GM18517 (cell line): ENCODE measurements at regions not wholly inside any gene's neighbourhood (a gene's known extent, or its start where the extent isn't known, plus 50 kb on each side); places are given as distances from the start of the nearest gene placed in this dataset.

ENCODE experiments used
- ATAC-seq: cut with Tn5 transposase; IDR thresholded peaks from one replicate; pipeline ENCODE4 v1.9.1; 2021; ENCODE audit warnings: mild to moderate bottlenecking, moderate library complexity; ENCODE audit not compliant: unreplicated experiment

DNA sequence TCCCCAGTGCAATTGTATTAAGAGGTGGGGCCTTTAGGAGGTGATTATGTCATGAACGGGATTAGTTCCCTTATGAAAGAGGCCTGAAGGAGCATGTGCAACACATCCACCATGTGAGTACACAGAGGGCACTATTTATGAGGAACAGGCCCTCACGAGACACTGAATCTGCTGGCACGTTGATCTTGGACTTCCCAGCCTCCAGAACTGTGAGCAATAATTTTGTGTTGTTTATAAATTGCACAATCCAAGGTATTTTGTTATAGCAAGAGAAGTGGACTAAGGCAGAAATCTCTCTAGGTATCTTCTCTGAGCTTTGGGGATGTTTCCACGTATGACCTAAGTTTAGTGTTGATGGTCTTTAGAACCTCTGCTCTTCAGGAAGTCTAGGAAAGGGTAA, 149.3 kb upstream of the CBLB start:
- no peak for ATAC-seq

DNA sequence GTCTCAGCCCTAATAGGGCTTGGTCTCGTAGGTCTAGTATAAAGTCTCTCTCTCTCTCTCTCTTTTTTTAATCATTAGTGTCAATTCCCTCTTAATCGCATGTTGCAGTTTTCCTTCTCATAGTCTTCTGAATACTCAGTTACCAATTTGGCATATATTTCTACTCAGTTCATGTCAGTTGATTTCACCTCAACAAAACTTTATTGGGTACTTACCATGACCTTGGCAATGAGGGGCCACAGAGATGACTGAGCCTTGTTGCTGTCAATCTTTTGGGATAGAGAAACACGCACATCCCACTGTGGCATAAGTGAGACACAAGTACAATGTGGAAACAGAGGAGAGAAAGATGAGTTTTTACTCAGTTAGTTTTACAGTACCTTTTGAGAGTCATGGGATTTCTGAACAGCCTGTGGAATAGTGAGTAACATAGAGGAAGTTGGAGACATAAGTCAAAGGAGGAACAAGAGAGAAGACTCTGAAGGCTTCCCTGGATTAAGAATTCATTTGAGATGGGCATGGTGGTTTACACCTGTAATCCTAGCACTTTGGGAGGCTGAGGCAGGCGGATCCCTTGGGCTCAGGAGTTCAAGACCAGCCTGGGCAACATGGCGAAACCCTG, 150.2 kb upstream of the CBLB start:
- ATAC-seq = no peak

DNA sequence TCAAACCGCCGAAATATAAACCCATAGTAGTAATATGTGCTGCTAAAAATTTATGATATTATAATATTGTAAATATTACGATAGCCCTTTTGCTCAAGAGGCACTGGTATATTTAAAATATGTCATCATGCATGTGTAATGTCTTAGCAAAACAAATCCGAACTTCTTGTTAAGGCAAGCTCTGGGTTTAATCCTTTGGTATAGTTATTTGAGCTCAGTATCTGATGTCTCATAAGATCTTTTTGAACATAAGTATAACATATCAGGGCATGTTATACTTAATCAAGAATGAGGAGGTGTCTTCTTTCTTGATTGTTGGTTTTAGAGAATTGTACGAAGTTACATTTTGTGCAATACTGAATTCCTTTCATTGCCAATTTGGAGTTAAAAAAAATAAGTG, 154.1 kb upstream of the CBLB start:
- ATAC-seq = no peak

DNA sequence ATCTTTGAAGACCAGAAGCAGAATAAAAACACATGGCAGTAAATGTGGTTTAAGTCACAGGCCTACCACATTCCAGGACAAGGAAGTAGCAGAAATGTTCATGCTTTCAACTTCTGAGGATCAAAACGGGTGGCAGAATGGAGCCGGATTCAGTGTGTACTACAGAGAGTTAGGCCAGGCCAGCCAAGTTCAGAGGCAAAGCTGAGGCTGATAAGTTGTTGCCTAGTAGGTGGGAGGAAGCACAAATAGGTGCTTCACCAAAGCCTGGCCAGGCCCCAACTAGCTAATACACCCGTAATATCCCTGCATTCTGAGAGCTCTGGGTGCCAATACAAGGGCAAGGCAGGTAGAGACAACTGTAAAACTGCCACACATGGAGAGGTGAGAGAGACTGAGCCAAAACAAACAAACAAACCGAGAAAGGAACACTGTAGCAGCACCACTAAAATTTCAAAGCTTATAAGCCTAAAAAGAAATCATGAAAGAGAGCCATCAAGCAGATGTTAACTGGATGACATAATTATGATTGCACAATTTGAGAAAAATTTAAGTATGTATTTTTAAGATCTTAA, 156.4 kb upstream of the CBLB start:
- no peak for ATAC-seq

- no peak for ATAC-seq
Observed at GRCh38 chr3:106029954-106030626, 161.3 kb upstream of the CBLB start.

GRCh38 chr3:106030627-106030963, 161.8 kb upstream of the CBLB start:
- ATAC-seq = no peak

DNA sequence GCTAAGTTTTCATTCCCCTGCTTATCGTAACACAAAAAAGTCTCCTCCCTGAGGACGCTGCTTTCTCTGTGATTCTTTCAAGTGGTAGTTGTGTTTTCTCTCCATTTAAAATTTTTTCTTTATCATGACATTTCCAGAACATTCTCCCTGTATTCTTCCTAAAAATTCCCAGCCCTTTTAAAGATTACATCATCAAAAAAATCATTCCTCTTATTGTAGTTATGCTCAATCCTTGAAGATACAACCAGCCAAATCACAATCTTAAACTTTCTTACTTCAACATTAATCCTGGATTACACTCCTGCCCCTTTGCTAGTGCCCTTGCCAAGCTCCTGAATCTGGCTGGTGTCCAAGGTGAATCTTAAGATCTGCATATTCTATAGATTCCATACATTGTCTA, 163.7 kb upstream of the CBLB start:
- no peak for ATAC-seq

GRCh38 chr3:106033654-106034053, 164.8 kb upstream of the CBLB start:
- ATAC-seq = no peak

DNA sequence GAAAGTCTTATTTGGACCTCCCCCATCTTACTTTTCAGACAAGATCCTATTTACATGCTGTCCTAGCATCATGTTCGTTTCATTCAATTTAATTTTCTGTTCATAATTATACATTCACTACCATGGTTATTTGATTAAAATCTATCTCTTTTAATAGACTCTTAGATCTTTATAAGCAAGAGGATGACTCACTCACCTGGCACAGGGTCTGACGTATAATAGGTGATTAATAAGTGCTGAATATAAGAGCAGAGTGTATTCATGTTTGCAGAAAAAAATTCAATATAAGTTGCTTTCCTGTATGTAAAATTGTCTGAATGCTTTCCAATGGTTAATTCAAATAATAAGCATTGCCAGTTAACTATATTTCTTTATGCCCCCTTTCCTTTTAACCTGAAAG, 165.5 kb upstream of the CBLB start:
- ATAC-seq = no peak

- ATAC-seq = no peak
Observed at GRCh38 chr3:106035619-106036018, 166.8 kb upstream of the CBLB start.

DNA sequence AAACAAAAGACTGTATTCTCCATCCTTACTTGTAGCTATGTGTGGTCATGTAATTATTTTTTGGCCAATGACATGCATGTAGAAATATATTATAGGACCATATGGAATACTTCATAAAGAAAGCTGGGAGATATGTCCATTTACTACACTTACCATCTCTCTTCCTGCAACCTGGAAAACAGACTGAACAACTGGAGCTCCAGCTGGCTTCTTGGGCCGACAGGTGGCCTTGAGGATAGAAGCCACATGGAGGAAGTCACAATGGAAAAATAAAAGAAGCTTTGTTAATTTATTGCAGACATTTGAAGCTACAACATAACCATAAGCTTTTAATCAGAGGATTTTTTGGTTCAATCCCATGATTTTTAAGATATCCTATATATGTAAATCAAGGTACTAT, 167.9 kb upstream of the CBLB start:
- ATAC-seq = no peak

DNA sequence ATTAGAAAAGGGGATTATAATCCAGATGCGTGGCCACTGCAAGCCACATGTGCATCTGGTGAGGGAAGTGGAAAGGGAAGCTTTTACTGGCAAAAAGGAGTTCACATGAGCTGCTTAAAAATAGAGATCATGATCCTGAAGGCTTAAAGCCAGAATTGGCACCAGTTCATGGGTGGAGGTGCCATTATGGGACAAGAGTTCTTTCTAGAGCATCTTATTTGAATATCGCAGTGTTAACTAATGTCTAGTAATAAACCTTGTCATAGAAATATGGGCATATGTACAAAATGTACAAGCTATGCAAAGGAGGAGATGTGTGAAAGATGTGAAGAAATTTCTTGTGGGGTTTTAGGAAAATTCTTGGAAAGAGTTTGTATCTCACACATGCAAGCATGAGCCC, 178.4 kb upstream of the CBLB start:
- ATAC-seq = no peak

DNA sequence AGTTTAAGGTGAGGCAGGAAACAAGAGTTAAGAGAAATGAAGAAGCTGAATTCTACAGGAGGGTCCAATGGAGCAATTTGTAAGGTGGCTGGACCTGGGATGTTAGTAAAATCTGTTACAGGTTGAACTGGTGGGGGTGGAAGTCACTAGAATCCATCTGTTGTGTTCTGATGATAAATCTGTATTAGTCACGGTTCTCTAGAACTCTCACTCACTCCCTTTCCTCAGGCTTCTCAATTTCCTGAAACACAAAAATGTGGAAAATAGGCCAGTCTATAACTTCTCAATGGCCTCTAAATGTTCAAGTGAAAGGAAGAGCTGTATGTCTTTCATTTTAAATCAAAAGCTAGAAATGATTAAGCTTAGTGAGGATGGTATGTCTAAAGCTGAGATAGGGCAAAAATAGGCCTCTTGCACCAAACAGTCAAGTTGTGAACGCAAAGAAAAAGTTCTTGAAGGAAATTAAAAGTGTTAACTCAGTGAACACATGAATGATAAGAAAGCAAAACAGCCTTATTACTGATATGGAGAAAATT, 180.2 kb upstream of the CBLB start:
- ATAC-seq = no peak

- no peak for ATAC-seq
Observed at GRCh38 chr3:106049821-106050220, 181.0 kb upstream of the CBLB start.

- ATAC-seq = no peak
Observed at GRCh38 chr3:106056931-106057330, 188.1 kb upstream of the CBLB start.

DNA sequence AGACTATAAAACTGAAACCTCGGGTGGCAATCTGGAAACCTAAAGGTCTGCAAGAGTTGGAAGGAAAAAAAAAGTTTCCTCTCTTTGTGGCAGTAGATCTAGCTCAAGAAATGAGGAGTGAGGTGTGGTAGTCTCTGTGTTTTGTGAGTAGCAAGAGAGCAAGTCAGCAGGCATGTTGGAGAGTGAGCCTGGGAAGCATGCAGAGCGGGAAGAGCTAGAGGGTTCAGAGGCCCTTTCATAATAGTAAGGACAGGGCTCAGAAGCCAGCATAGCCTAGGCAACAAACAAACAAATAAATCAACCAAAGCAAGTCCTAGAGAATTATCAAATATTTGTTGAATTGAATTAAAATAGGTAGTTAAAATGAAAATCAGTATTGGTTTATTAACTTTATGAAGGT, 189.7 kb upstream of the CBLB start:
- ATAC-seq = no peak

DNA sequence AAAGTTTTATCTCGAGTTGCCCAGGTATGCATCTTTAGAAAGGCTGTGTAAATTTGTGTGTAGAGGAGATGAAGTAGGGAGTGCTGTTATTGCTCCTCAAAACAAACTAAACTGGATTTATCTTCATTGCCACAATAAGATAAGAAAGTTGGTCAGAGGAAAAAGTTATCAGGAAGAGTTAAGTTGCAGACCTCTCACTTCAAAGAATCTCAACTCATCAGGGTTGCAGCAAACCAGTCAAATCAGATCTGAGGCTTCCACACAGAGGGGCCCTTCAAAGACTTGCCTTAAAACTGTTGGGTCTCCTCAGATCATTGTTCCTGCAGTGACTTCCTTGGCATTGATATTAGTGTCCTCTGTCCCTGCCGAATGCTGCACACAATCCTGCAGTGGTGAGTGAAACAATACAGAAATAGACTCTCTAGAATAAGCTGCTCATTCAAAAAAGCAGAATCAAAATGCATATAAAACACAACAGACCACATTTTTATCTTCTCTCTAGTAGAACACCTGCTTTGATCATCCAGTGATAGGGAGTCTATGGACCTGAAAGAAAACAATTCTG, 191.2 kb upstream of the CBLB start:
- no peak for ATAC-seq

GRCh38 chr3:106063909-106064308, 195.1 kb upstream of the CBLB start:
- ATAC-seq = no peak

GRCh38 chr3:106065831-106066230, 197.0 kb upstream of the CBLB start:
- no peak for ATAC-seq

DNA sequence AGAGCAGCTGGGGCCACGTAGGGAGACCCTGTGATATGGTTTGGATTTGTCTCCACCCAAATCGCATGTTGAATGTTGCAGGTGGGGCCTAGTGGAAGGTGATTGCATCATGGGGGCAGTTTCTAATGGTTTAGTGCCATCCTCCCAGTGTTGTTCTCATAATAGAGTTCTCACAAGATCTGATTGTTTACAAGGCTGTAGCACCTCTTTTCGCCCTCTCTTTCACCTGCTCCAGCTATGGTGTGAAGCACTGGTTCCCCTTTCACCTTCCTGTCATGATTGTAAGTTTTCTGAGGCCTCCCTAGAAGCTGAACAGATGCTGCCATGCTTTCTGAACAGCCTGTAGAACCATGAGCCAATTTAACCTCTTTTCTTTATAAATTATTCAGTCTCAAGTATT, 198.9 kb upstream of the CBLB start:
- no peak for ATAC-seq

DNA sequence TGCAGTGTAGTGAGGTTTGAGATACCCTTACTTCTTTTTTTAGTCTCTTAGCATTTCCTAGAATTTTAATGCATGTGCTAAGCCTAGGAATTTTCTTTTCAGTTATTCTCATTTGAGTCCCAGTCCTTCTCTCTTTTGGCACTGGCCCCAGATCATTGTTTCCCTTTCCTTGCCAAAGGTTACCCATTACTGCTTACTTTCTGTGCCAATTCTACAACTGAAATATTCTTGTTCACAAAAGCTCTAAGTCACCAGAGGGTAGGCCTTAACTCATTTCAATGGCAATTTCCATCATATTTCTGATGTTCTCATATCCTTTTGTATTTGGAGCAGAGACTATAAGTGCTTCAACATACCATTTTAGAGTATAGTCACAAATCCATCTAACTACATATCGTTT, 199.6 kb upstream of the CBLB start:
- ATAC-seq = no peak

- peak; percentile 71 for ATAC-seq
Observed at GRCh38 chr3:106068795-106069194, 200.0 kb upstream of the CBLB start.
